HCT116 (cell line): ENCODE measurements at regions not wholly inside any gene's neighbourhood (a gene's known extent, or its start where the extent isn't known, plus 50 kb on each side); places are given as distances from the start of the nearest gene placed in this dataset.

Source experiments
- ATAC-seq: fragments of 200-7000 bp; cut with Tn5 transposase; 2 replicates; pipeline ENCODE4 v1.9.1; 2020; ENCODE audit warnings: mild to moderate bottlenecking, moderate library complexity
- BruUV-seq: library from RNA; stranded (reverse); fragments of 400-500 nt; replicated peaks from 2 replicates; lab custom pipeline; 2021; lab: Mats Ljungman, UMichigan
- CTCF ChIA-PET: fragments of 300-600 bp; sonication (Branson Sonifier 250); formaldehyde crosslinking; loops from one replicate; lab custom pipeline; 2021; ENCODE audit warnings: antibody characterized with exemption; lab: Charles Lee
- POLR2A ChIA-PET: fragments of 300-600, 350-600 bp; sonication (Branson Sonifier 250); formaldehyde crosslinking; loops from one replicate; lab custom pipeline; 2021; ENCODE audit warnings: antibody characterized with exemption; lab: Charles Lee
- RAD21 ChIA-PET, 2 experiments: fragments of 300-600 bp; sonication (Branson Sonifier 250); formaldehyde crosslinking; loops; one replicate each; lab custom pipeline; 2023; ENCODE audit warnings: low total read pairs in 2 of 2; ENCODE audit not compliant: uncharacterized antibody in 2 of 2, unreplicated experiment in 2 of 2, low non-redundant PET in 1 of 2; lab: Charles Lee
- DNase-seq: peaks from one replicate; pipeline ENCODE4 v3.0.0-alpha.2; 2010; ENCODE audit warnings: low read depth, low spot score
- H2AFZ ChIP-seq: fragments of 200-600 bp; shearing (Covaris generic), sonication (generic); 2 replicates; pipeline ENCODE4 v1.6.1; 2017; ENCODE audit warnings: low read depth, mixed run types, mixed read lengths, antibody characterized with exemption, low read length; ENCODE audit not compliant: poor library complexity, severe bottlenecking
- H3K27ac ChIP-seq: 2 replicates; pipeline ENCODE4 v1.5.1; 2012; ENCODE audit warnings: low read depth, low read length
- H3K27me3 ChIP-seq: fragments of 200-600 bp; sonication (generic); 2 replicates; pipeline ENCODE4 v1.6.1; 2016; ENCODE audit warnings: mixed run types, low read length, mixed read lengths; ENCODE audit not compliant: insufficient read depth
- H3K36me3 ChIP-seq, 2 experiments: fragments of 200-500 bp in 1 of 2; fragments of 200-600 bp in 1 of 2; sonication (Bioruptor generic) in 1 of 2; sonication (generic) in 1 of 2; 2 replicates each; pipeline versions ENCODE4 v1.5.1 to v1.6.1; 2014 to 2016; ENCODE audit warnings: low read length in 2 of 2, inconsistent platforms in 1 of 2, mixed read lengths in 1 of 2, mixed run types in 1 of 2; ENCODE audit not compliant: insufficient read depth in 2 of 2, control insufficient read depth in 1 of 2
- H3K4me1 ChIP-seq, 2 experiments: fragments of 200-600 bp in 1 of 2; sonication (generic) in 1 of 2; 2 replicates each; pipeline versions ENCODE4 v1.5.1 to v1.6.1; 2012 to 2017; ENCODE audit warnings: low read length in 2 of 2, inconsistent platforms in 1 of 2, mild to moderate bottlenecking in 1 of 2, mixed read lengths in 1 of 2, mixed run types in 1 of 2, moderate library complexity in 1 of 2; ENCODE audit not compliant: insufficient read depth in 2 of 2, control insufficient read depth in 1 of 2
- H3K4me2 ChIP-seq: fragments of 200-600 bp; sonication (generic); 2 replicates; pipeline ENCODE4 v1.6.1; 2017; ENCODE audit warnings: mixed run types, low read length, mixed read lengths
- H3K4me3 ChIP-seq, 2 experiments: fragments of 200-600 bp in 1 of 2; sonication (generic) in 1 of 2; replicated peaks in 1 of 2; 2 replicates each; pipeline ENCODE4 v1.5.1; 2011 to 2016; ENCODE audit warnings: low read length in 2 of 2, control low read depth in 1 of 2, low read depth in 1 of 2, mild to moderate bottlenecking in 1 of 2, mixed read lengths in 1 of 2, mixed run types in 1 of 2
- H3K79me2 ChIP-seq: fragments of 200-600 bp; sonication (generic); 2 replicates; pipeline ENCODE4 v1.6.1; 2017; ENCODE audit warnings: mild to moderate bottlenecking, mixed run types, low read length, moderate library complexity, mixed read lengths; ENCODE audit not compliant: insufficient read depth
- H3K9ac ChIP-seq: fragments of 200-600 bp; sonication (generic); 2 replicates; pipeline ENCODE4 v1.6.1; 2016; ENCODE audit warnings: low read length, mixed read lengths
- H3K9me2 ChIP-seq: fragments of 200-600 bp; sonication (generic), shearing (Covaris generic); 2 replicates; pipeline ENCODE4 v1.6.1; 2017; ENCODE audit warnings: mixed run types, mild to moderate bottlenecking, moderate library complexity; ENCODE audit not compliant: insufficient read depth
- H3K9me3 ChIP-seq, 2 experiments: fragments of 200-500 bp in 1 of 2; fragments of 200-600 bp in 1 of 2; sonication (Bioruptor generic) in 1 of 2; sonication (generic) in 1 of 2; 2 replicates each; pipeline ENCODE4 v1.6.1; 2014 to 2017; ENCODE audit warnings: low read length in 2 of 2, mixed read lengths in 2 of 2, inconsistent platforms in 1 of 2, low read depth in 1 of 2, mild to moderate bottlenecking in 1 of 2, mixed run types in 1 of 2, moderate library complexity in 1 of 2; ENCODE audit not compliant: control insufficient read depth in 1 of 2, insufficient read depth in 1 of 2
- H4K20me1 ChIP-seq: fragments of 200-600 bp; sonication (generic), shearing (Covaris generic); 2 replicates; pipeline ENCODE4 v1.6.1; 2017; ENCODE audit warnings: mixed run types, mild to moderate bottlenecking, moderate library complexity; ENCODE audit not compliant: insufficient read depth
- CBX3 ChIP-seq: IDR thresholded peaks from 2 replicates; pipeline ENCODE4 v1.6.1; 2012; ENCODE audit warnings: low read depth
- CEBPB ChIP-seq: IDR thresholded peaks from 2 replicates; pipeline ENCODE4 v1.6.1; 2012; ENCODE audit warnings: low read depth
- EGR1 ChIP-seq: IDR thresholded peaks from 2 replicates; pipeline ENCODE4 v1.6.1; 2012; ENCODE audit warnings: low read depth
- ELF1 ChIP-seq: IDR thresholded peaks from 2 replicates; pipeline ENCODE4 v1.6.1; 2012; ENCODE audit warnings: low read depth, borderline replicate concordance
- JUND ChIP-seq: IDR thresholded peaks from 2 replicates; pipeline ENCODE4 v1.6.1; 2012
- POLR2AphosphoS5 ChIP-seq: IDR thresholded peaks from 2 replicates; pipeline ENCODE4 v1.6.1; 2011; ENCODE audit warnings: mild to moderate bottlenecking, low read depth, low read length, moderate library complexity
- RAD21 ChIP-seq: IDR thresholded peaks from 2 replicates; pipeline ENCODE4 v1.6.1; 2012; ENCODE audit warnings: low read depth, mild to moderate bottlenecking
- SIN3A ChIP-seq: IDR thresholded peaks from 2 replicates; pipeline ENCODE4 v1.6.1; 2012; ENCODE audit warnings: low read depth
- SP1 ChIP-seq: IDR thresholded peaks from 2 replicates; pipeline ENCODE4 v1.6.1; 2012; ENCODE audit warnings: low read depth
- SRF ChIP-seq: IDR thresholded peaks from 2 replicates; pipeline ENCODE4 v1.6.1; 2012; ENCODE audit warnings: low read depth
- TCF7L2 ChIP-seq: IDR thresholded peaks from 2 replicates; pipeline ENCODE4 v1.7.0; 2011; ENCODE audit warnings: borderline replicate concordance, inconsistent platforms; ENCODE audit not compliant: insufficient read depth, insufficient read length; ENCODE audit errors: extremely low read depth
- YY1 ChIP-seq: IDR thresholded peaks from 2 replicates; pipeline ENCODE4 v1.6.1; 2011; ENCODE audit warnings: low read length, low read depth, moderate library complexity, mild to moderate bottlenecking; ENCODE audit not compliant: insufficient replicate concordance; ENCODE audit errors: extremely low read depth
- ZBTB33 ChIP-seq: IDR thresholded peaks from 2 replicates; pipeline ENCODE4 v1.6.1; 2011; ENCODE audit warnings: mild to moderate bottlenecking, low read length, moderate library complexity; ENCODE audit not compliant: insufficient replicate concordance; ENCODE audit errors: extremely low read depth
- ZNF274 ChIP-seq: fragments of 200-500 bp; sonication (Bioruptor generic); IDR thresholded peaks from 2 replicates; pipeline ENCODE4 v1.6.1; 2014; ENCODE audit warnings: mild to moderate bottlenecking, low read depth, low read length, inconsistent platforms
- intact Hi-C: fragments of 100-400 bp; cut with micrococcal nuclease; formaldehyde crosslinking; loops from 2 replicates; pipeline ENCODE4 v1.10.0; 2022
- TF ChIP-seq, protein P1 (sequence below): IDR thresholded peaks from 2 replicates; pipeline ENCODE4 v1.6.1; 2012
- TF ChIP-seq, protein P2 (sequence below): IDR thresholded peaks from 2 replicates; pipeline ENCODE4 v1.6.1; 2012; ENCODE audit warnings: low read depth
- TF ChIP-seq, protein P3 (sequence below), 3 experiments: fragments of 200-600 bp in 1 of 3; sonication (generic) in 1 of 3; IDR thresholded peaks in 2 of 3; conservative IDR thresholded peaks in 1 of 3; 2 replicates each; pipeline ENCODE4 v1.5.1; 2012 to 2017; ENCODE audit warnings: low read depth in 2 of 3, low read length in 2 of 3, antibody characterized with exemption in 1 of 3, borderline replicate concordance in 1 of 3, control low read depth in 1 of 3, mild to moderate bottlenecking in 1 of 3, mixed read lengths in 1 of 3, mixed run types in 1 of 3, moderate library complexity in 1 of 3; ENCODE audit not compliant: insufficient read depth in 1 of 3

DNA sequence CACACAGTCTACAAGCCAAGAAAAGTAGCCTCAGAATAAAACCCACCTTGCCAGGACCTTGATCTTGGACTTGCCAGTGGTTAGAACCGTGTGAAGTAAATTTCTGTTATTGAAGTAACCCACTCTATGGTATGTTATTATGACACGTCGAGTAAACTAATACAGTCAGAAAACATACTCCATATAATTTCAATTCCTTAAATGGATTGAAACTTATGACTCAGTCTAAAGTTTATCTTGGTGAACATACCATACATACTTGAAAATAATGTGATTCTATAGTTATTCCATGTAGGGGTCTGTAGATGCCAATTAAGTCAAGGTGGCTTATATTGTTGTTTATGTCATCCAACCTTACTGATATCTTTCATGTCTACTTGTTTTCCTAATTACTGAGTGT is 950.7 kb downstream of the TLE4 start:
- RAD21 ChIA-PET, result no interaction called here
- intact Hi-C loops, result no loop called here

More for the DNA sequence above, 950.7 kb downstream of the TLE4 start:
- POLR2A ChIA-PET, result no interaction called here
- no peaks in the 10 kb centered on the region for H3K36me3 ChIP-seq
- no peak overlapping the region for H3K4me2 ChIP-seq
- DNase-seq (no peak), ATAC-seq (no peak)
- H3K4me3 ChIP-seq, result no peak overlapping the region
- H3K27me3 ChIP-seq, result no peaks in the 10 kb centered on the region
- H3K9me3 ChIP-seq, result peaks cover 9 to 19% of the 10 kb centered on the region in 2 experiments; a peak in 2 of 4 replicates
- CTCF ChIA-PET, result no interaction called here
- H3K27ac ChIP-seq, result no peak overlapping the region
- no TSS peak for BruUV-seq
- H3K9ac ChIP-seq, result no peak overlapping the region
- H4K20me1 ChIP-seq, result no peaks in the 10 kb centered on the region
- no peak for TF ChIP-seq SRF
- no peak for TF ChIP-seq ELF1
- TF ChIP-seq CBX3, result no peak
- TF ChIP-seq, protein P1, sequence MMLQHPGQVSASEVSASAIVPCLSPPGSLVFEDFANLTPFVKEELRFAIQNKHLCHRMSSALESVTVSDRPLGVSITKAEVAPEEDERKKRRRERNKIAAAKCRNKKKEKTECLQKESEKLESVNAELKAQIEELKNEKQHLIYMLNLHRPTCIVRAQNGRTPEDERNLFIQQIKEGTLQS, result no peak
- TF ChIP-seq, protein P2, sequence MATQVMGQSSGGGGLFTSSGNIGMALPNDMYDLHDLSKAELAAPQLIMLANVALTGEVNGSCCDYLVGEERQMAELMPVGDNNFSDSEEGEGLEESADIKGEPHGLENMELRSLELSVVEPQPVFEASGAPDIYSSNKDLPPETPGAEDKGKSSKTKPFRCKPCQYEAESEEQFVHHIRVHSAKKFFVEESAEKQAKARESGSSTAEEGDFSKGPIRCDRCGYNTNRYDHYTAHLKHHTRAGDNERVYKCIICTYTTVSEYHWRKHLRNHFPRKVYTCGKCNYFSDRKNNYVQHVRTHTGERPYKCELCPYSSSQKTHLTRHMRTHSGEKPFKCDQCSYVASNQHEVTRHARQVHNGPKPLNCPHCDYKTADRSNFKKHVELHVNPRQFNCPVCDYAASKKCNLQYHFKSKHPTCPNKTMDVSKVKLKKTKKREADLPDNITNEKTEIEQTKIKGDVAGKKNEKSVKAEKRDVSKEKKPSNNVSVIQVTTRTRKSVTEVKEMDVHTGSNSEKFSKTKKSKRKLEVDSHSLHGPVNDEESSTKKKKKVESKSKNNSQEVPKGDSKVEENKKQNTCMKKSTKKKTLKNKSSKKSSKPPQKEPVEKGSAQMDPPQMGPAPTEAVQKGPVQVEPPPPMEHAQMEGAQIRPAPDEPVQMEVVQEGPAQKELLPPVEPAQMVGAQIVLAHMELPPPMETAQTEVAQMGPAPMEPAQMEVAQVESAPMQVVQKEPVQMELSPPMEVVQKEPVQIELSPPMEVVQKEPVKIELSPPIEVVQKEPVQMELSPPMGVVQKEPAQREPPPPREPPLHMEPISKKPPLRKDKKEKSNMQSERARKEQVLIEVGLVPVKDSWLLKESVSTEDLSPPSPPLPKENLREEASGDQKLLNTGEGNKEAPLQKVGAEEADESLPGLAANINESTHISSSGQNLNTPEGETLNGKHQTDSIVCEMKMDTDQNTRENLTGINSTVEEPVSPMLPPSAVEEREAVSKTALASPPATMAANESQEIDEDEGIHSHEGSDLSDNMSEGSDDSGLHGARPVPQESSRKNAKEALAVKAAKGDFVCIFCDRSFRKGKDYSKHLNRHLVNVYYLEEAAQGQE, result no peak
- no peak for TF ChIP-seq CEBPB
- no peak for TF ChIP-seq EGR1
- no peak for TF ChIP-seq RAD21
- no peak for TF ChIP-seq JUND
- no peak for TF ChIP-seq ZNF274
- TF ChIP-seq POLR2AphosphoS5, result no peak
- no peak for TF ChIP-seq TCF7L2
- no peak for TF ChIP-seq SP1
- no peak for TF ChIP-seq SIN3A
- TF ChIP-seq YY1, result no peak
- no peak for TF ChIP-seq ZBTB33
- TF ChIP-seq, protein P3, sequence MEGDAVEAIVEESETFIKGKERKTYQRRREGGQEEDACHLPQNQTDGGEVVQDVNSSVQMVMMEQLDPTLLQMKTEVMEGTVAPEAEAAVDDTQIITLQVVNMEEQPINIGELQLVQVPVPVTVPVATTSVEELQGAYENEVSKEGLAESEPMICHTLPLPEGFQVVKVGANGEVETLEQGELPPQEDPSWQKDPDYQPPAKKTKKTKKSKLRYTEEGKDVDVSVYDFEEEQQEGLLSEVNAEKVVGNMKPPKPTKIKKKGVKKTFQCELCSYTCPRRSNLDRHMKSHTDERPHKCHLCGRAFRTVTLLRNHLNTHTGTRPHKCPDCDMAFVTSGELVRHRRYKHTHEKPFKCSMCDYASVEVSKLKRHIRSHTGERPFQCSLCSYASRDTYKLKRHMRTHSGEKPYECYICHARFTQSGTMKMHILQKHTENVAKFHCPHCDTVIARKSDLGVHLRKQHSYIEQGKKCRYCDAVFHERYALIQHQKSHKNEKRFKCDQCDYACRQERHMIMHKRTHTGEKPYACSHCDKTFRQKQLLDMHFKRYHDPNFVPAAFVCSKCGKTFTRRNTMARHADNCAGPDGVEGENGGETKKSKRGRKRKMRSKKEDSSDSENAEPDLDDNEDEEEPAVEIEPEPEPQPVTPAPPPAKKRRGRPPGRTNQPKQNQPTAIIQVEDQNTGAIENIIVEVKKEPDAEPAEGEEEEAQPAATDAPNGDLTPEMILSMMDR (IDR thresholded peaks at IDR 0.05 in 2 of 3, conservative IDR thresholded peaks at IDR 0.05 in 1 of 3; ENCODE audit: borderline replicate concordance in 1 of 3, insufficient read depth in 1 of 3, low read depth in 2 of 3, low read length in 2 of 3), result no peak
- H3K4me1 ChIP-seq, result no peaks in the 10 kb centered on the region
- H3K79me2 ChIP-seq, result no peaks in the 10 kb centered on the region
- no peak overlapping the region for H2AFZ ChIP-seq
- no peaks in the 10 kb centered on the region for H3K9me2 ChIP-seq
